ENCODE measurements at regions not wholly inside any gene's neighbourhood (a gene's known extent, or its start where the extent isn't known, plus 50 kb on each side); places are given as distances from the start of the nearest gene placed in this dataset.
A peak's percentile ranks its signal among the peaks of the same experiment; 100 is the strongest.

DNA sequence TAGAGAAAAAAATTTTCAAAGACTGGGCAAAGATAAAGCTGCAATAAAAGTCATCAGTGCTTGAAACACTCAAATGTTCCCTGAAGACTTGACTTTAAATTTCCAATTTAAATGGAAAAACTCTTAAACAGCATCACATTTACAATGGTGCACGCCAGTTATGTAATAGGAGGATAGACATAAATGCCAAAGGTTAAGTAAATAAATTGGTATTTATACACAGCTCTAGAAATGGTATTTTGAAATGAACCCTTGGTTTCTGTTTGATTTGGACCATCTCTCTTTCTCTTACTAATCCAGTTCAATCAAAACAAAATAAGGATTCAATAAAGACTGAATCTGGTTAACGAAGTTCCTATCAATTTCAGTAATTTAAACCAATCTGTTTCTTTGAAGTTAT is 272.6 kb downstream of the GPM6A start:
- no peak for DNase-seq (ENCODE audit: low spot score)

DNA sequence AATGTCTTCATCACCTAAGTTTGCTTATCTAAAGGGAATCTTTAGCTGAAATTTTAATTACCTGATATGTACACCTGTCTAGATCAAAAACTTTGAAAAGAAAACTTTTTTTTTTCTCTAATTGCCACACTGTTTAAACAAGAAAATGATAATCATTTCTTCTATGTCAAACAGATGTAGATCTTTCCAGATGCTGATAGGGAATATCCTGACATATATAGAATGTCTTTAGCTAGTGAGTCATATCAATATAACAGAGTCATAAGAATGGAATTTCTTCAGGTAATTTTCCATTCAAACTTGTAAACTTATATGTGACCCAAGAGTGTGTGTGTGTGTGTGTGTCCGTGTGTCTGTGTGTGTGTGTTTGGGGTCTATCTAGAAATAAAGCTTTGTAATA is 271.9 kb downstream of the GPM6A start:
- DNase-seq (ENCODE audit: low spot score): no peak

DNA sequence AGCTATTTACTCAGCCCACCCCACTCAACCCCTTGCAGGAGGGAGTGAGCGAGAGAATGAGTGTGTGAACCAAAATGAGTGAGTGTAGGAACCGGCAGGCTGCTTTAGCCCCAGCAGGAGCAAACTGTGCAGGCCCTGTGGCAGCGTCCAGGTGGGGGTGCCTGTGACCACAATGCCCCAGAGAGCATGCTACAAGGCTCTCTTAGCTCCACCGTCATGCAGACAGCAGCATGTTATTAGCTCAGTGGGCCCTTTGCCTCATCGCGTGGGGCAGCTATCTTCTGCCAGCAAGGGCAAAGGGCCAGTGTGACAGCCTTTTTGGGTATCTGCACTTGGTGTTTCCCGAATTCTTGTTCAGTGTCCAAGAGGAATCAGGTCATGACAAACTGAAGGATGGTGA is 271.3 kb downstream of the GPM6A start:
- no peak for DNase-seq (ENCODE audit: low spot score)

DNA sequence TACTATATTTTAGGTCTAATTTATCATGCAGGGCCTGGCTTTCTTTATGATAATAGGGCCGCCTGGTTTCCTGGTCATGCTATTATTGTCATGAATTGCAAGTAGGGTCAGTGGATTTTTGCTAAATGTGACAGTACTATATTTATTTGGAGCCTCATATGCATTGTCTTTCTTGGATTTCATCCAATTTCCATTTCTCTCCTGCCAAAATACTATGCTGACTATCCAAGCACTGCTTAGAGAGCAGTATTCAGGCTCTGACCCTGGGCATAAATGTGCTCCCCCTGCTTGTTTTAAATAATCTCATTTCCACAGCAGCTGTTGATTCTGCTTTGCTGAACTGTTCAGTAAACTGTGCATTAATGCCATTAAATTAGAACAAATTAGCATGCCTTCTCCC is 269.3 kb downstream of the GPM6A start:
- DNase-seq (ENCODE audit: low spot score): peak; percentile 74

GRCh38 chr4:175559126-175559525 is 252.9 kb downstream of the GPM6A start:
- DNase-seq (ENCODE audit: low spot score): no peak

- no peak for DNase-seq (ENCODE audit: low spot score)
These were observed 252.5 kb downstream of the GPM6A start for GRCh38 chr4:175559526-175559925.

DNA sequence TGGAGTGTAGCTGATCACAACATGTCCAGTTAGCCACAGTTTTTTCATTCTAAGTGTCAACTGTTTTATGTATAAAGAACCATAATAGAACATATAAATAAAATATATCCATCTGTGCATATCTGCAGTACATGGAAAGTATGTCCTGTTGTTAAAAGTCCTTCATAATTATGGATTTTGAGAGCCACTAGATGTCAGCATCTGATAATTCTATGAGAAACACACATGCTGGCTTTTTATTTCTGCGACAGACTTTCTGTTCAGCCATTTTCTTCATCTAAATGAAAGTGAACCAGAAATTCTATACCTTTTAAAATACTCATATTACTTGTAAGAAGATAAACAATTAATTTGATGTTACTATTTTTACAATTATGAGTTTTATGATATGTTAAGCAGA is 251.5 kb downstream of the GPM6A start:
- DNase-seq (ENCODE audit: low spot score): peak; percentile 91

DNA sequence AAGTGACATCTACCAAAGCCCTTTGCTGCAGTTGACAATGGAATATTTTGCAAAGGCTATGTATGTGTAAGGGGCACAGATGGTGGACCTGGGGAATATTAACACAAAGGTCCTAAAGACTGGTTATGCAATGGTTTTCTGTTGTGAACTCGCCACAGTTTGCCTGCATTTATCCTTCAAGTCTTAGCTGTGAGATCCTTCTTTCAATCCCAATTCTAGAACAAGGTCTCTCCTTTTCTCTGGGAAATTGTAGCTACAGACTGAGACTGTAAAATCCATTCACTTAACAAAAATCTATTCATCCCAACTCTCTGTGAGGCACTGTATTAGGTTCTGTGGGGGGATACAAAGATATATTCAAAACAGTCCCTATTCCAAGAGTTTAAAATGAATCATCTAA is 250.4 kb downstream of the GPM6A start:
- DNase-seq (ENCODE audit: low spot score): peak; percentile 35

- no peak for DNase-seq (ENCODE audit: low spot score)
These were observed 250.0 kb downstream of the GPM6A start for GRCh38 chr4:175562111-175562510.

DNA sequence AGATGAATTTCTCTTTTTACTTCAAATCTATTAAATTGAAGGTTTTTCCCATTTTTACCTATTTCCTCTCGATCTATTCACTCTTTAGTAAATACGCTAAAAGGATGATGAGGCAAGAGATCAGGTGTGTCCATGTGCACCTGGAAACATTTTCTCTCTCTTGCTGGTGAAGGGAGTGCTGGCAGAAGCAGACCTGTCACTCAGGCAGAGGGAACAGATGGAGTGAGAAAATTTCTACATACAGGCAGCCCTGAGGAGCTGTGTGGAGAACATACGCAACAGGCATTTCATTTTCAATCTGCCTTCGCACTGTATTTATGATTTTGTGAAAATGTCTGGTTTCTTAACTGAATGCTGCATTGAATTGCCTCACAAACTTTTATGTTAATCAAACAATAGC is 249.5 kb downstream of the GPM6A start:
- DNase-seq (ENCODE audit: low spot score): peak; percentile 97
